ENCODE measurements at regions not wholly inside any gene's neighbourhood (a gene's known extent, or its start where the extent isn't known, plus 50 kb on each side); places are given as distances from the start of the nearest gene placed in this dataset.

DNA sequence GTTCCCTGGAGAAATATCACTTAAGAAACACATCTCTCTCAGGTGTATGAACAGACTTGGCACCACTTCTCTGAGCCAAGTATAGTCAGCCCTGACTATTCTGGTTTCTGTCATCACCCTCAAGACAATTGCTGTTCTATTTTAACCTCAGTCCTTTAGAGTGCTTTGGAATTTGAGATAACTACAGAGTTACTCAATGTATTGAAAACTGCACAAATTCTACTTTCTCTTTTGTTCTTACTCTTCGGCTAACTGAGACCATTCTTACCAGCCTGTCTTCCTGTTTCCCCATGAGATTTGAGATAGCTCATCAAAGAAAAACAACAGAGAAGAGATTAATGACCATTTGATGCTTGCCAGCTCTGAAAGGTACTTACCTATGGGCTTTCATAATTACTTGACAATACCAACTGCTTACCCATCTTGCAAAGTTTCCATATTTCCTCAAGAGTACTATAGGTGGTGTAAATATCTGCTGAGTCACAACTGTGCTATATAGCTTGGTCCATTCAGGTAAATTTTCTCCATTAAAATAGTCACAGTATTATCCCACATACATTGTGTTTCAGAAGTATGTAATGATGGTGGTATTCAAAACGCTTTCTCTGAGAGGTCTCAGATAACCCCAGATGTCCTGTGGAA lies 467.5 kb upstream of the CHST9 start:
- TF ChIP-seq, protein P1, sequence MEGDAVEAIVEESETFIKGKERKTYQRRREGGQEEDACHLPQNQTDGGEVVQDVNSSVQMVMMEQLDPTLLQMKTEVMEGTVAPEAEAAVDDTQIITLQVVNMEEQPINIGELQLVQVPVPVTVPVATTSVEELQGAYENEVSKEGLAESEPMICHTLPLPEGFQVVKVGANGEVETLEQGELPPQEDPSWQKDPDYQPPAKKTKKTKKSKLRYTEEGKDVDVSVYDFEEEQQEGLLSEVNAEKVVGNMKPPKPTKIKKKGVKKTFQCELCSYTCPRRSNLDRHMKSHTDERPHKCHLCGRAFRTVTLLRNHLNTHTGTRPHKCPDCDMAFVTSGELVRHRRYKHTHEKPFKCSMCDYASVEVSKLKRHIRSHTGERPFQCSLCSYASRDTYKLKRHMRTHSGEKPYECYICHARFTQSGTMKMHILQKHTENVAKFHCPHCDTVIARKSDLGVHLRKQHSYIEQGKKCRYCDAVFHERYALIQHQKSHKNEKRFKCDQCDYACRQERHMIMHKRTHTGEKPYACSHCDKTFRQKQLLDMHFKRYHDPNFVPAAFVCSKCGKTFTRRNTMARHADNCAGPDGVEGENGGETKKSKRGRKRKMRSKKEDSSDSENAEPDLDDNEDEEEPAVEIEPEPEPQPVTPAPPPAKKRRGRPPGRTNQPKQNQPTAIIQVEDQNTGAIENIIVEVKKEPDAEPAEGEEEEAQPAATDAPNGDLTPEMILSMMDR (IDR thresholded peaks at IDR 0.05; ENCODE audit: insufficient read depth, low read length): no peak
- TF ChIP-seq, protein P2, sequence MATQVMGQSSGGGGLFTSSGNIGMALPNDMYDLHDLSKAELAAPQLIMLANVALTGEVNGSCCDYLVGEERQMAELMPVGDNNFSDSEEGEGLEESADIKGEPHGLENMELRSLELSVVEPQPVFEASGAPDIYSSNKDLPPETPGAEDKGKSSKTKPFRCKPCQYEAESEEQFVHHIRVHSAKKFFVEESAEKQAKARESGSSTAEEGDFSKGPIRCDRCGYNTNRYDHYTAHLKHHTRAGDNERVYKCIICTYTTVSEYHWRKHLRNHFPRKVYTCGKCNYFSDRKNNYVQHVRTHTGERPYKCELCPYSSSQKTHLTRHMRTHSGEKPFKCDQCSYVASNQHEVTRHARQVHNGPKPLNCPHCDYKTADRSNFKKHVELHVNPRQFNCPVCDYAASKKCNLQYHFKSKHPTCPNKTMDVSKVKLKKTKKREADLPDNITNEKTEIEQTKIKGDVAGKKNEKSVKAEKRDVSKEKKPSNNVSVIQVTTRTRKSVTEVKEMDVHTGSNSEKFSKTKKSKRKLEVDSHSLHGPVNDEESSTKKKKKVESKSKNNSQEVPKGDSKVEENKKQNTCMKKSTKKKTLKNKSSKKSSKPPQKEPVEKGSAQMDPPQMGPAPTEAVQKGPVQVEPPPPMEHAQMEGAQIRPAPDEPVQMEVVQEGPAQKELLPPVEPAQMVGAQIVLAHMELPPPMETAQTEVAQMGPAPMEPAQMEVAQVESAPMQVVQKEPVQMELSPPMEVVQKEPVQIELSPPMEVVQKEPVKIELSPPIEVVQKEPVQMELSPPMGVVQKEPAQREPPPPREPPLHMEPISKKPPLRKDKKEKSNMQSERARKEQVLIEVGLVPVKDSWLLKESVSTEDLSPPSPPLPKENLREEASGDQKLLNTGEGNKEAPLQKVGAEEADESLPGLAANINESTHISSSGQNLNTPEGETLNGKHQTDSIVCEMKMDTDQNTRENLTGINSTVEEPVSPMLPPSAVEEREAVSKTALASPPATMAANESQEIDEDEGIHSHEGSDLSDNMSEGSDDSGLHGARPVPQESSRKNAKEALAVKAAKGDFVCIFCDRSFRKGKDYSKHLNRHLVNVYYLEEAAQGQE (IDR thresholded peaks at IDR 0.05; ENCODE audit: insufficient replicate concordance, low read depth): no peak

Data from HL-60 (cell line).